ENCODE measurements at regions not wholly inside any gene's neighbourhood (a gene's known extent, or its start where the extent isn't known, plus 50 kb on each side); places are given as distances from the start of the nearest gene placed in this dataset.

- TF ChIP-seq CTCF (IDR thresholded peaks at IDR 0.05) (no peak), EZH2 (IDR thresholded peaks at IDR 0.05) (no peak), EZH2phosphoT487 (IDR thresholded peaks at IDR 0.05) (no peak)
Measured at GRCh38 chrX:8861908-8862307, 60.7 kb upstream of the FAM9A start.

All from neural progenitor cell (in vitro differentiated cells).